Renal cortex interstitium (tissue), 11 donors: ENCODE measurements at regions not wholly inside any gene's neighbourhood (a gene's known extent, or its start where the extent isn't known, plus 50 kb on each side); places are given as distances from the start of the nearest gene placed in this dataset.

Source experiments
- DNase-seq, 11 donors: peaks; one replicate each; pipeline ENCODE4 v3.0.0-alpha.2; 2013; ENCODE audit warnings: low read depth in 9 of 11, low spot score in 4 of 11; ENCODE audit errors: extremely low read depth in 1 of 11

- DNase-seq: no peak
Observed at GRCh38 chr12:25058012-25058411, 109.1 kb upstream of the BCAT1 start.

- no peak for DNase-seq
Observed at GRCh38 chr12:25056486-25057130, 107.7 kb upstream of the BCAT1 start.

- DNase-seq: no peak
Observed at GRCh38 chr12:25056011-25056410, 107.1 kb upstream of the BCAT1 start.

GRCh38 chr12:25054783-25055144, 105.9 kb upstream of the BCAT1 start:
- no peak for DNase-seq

GRCh38 chr12:25054076-25054782, 105.3 kb upstream of the BCAT1 start:
- no peak for DNase-seq

GRCh38 chr12:25052914-25053211, 104.0 kb upstream of the BCAT1 start:
- DNase-seq: no peak

GRCh38 chr12:25052196-25052913, 103.5 kb upstream of the BCAT1 start:
- DNase-seq: peak in 3 of 11 donors; percentile 3 to 14 (median 4)

- no peak for DNase-seq
Observed at GRCh38 chr12:25051656-25052195, 102.8 kb upstream of the BCAT1 start.

GRCh38 chr12:25051171-25051570, 102.3 kb upstream of the BCAT1 start:
- no peak for DNase-seq

GRCh38 chr12:25045869-25046268, 97.0 kb upstream of the BCAT1 start:
- no peak for DNase-seq

GRCh38 chr12:25041006-25041741, 92.3 kb upstream of the BCAT1 start:
- no peak for DNase-seq

- no peak for DNase-seq
Observed at GRCh38 chr12:25040593-25040992, 91.7 kb upstream of the BCAT1 start.

- DNase-seq: no peak
Observed at GRCh38 chr12:25034676-25035075, 85.8 kb upstream of the BCAT1 start.

- no peak for DNase-seq
Observed at GRCh38 chr12:25025951-25026490, 77.1 kb upstream of the BCAT1 start.

GRCh38 chr12:25025260-25025659, 76.4 kb upstream of the BCAT1 start:
- no peak for DNase-seq

GRCh38 chr12:25023808-25024207, 74.9 kb upstream of the BCAT1 start:
- DNase-seq: no peak

- no peak for DNase-seq
Observed at GRCh38 chr12:25020621-25021243, 71.8 kb upstream of the BCAT1 start.

- no peak for DNase-seq
Observed at GRCh38 chr12:25018146-25018545, 69.2 kb upstream of the BCAT1 start.

GRCh38 chr12:25017336-25017735, 68.4 kb upstream of the BCAT1 start:
- no peak for DNase-seq
